GM18498 (cell line): ENCODE measurements at regions not wholly inside any gene's neighbourhood (a gene's known extent, or its start where the extent isn't known, plus 50 kb on each side); places are given as distances from the start of the nearest gene placed in this dataset.
"Not testable (repeated sequence)": the region's sequence is repeated elsewhere in the genome, so short reads cannot be mapped to it uniquely, and the experiment has no call there.

Experiments
- ATAC-seq: cut with Tn5 transposase; IDR thresholded peaks from one replicate; pipeline ENCODE4 v1.9.1; 2021; ENCODE audit warnings: mild to moderate bottlenecking, moderate library complexity; ENCODE audit not compliant: unreplicated experiment

GRCh38 chr1:79177844-79178243, 171.3 kb upstream of the ADGRL4 start:
- ATAC-seq = no peak

- ATAC-seq = no peak
Observed at GRCh38 chr1:79161077-79161476, 154.5 kb upstream of the ADGRL4 start.

DNA sequence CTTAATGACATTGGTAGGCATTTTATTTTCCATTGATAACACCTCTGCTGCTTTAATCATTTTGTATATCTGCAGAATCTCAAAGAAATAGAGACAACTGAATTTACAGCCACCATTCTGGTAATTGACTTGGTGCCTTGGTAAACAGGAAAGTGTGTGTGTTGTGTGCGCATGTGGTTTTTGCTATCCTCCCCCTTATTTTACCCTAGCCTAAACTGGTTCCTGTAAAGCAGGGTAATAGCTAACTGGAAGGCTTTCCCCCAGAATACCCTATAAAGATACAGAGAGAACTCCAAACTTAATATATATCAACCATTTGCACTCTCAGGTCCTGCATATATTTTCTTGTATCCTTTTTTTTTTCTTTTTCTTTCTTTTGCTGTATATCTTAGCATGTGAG, 149.5 kb upstream of the ADGRL4 start:
- no peak for ATAC-seq

GRCh38 chr1:79151006-79151796, 144.7 kb upstream of the ADGRL4 start:
- no peak for ATAC-seq

DNA sequence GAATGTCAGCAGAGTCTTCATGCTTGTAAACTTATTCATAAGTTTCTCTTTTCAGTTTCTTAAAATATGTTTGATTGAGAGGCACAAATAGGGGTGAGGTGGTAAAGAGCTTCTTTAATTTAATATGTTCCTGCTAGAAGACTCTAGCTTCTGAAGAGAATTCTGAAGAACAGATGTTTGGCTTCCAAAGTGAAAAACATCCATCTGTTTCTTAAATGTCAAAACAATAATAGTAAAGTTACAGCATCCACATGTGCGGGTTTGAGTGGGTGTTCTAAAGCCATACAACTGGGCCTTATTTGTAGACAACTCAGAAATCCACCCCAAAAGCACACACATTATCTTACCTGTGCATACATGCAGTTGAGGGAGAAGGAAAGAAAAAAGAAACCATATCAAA, 144.0 kb upstream of the ADGRL4 start:
- no peak for ATAC-seq

DNA sequence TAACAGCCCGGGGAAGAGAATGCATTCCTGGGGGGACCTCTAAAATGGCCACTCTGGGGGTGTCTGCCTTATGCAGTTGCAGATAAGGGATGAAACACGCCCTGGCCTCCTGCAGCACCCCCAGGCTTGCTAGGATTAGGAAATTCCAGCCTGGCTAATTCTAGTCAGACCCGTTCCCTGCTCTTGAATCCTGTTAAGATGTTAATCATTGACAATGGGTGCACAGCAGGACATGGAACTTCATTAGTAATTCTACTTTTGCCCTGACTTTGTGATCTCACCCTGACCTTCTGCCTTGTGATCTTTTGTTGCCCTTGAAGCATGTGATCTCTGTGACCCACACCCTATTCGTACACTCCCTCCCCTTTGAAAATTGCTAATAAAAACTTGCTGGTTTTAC, 131.7 kb upstream of the ADGRL4 start:
- ATAC-seq = not testable (repeated sequence)

GRCh38 chr1:79133774-79134364, 127.3 kb upstream of the ADGRL4 start:
- ATAC-seq = no peak

DNA sequence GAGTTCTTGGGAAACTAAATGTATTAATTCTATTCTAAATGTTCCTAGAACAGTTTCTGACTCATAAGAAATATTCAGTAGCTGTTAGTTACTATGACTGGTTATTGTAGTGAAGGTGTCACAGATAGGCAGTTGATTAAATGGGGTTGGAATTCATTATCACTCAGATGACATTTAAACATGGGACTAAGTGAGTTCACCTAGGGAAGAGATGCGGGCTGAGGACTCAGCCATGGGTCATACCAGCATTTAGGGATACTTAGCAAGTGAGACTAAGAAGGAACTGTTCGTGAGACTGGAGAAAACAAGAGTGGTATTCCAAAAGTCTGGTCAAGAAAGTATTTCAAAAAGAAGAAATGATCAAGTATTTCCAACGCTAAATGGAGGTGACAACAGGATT, 125.1 kb upstream of the ADGRL4 start:
- ATAC-seq = no peak

DNA sequence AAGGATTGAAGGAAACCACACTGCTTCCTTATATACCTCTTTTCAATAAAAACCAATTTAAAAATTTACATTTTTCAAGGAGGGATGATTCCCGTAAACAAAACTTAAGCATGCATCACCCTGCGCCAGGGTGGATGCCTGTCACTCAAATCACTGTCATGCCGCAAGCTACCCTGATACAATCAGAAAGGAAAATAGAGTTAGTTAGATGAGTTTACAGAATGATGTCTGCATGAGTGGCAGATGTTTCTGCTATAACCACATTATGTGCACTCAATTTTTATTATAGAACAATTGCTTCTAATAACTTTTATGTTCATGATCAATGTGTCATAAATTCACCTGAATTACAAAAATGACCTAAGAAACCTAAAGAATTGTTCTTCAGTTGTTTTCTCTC, 123.4 kb upstream of the ADGRL4 start:
- no peak for ATAC-seq

DNA sequence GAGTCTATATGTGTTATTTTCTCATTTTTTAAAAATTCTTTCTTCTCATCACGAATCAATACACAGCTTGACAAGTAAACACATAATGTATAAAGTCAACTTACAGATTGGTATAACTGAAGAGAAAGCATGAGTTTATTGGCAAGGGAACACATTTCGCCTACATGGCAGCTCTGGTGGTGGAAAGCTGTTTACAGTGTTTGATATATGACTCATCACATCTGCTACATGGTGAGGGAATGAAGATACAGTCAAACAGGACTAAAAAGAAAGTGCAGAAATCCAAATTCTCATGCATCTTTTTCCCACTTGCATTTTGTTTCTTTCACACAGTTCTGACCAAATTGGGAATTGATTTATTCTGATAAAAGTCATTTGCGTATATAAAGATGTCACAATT, 122.2 kb upstream of the ADGRL4 start:
- no peak for ATAC-seq

DNA sequence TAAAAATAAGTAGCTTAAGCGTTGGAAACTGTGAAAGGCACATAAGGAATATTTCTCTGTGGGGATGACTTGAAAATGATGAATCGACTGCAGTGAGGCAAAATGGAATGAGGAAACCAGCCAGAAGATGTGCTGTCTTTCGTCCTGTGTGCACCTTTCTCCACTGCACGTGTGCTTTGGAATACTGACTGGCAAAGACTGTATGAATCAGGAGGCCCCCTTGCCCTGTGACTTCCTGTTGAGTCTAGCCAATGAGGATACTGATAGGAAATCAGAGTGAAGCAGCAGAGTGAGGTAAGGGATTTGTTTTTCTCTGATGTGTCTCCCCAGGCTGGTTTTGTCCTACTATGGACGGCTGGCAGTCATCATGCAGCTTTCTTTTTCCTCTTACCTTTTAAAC, 118.2 kb upstream of the ADGRL4 start:
- ATAC-seq = no peak

DNA sequence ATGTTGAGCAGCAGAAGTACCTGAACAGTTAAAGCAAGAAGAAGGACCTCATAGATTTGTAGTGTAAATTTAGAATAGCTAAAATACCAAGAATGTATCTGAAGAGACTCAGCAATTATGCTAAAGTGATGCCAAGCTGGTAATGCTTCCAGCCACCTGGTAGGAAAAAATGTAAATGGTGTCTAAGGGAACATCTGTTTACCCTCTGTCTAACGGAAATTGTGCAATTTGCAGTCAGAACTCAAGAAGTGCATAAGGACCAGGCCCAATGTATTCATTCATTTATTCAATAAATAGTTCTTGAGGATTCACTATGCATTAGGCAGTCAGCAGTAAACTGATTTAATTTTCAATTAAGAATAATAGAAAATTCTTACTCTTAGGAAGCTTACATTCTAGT, 116.0 kb upstream of the ADGRL4 start:
- ATAC-seq = no peak

DNA sequence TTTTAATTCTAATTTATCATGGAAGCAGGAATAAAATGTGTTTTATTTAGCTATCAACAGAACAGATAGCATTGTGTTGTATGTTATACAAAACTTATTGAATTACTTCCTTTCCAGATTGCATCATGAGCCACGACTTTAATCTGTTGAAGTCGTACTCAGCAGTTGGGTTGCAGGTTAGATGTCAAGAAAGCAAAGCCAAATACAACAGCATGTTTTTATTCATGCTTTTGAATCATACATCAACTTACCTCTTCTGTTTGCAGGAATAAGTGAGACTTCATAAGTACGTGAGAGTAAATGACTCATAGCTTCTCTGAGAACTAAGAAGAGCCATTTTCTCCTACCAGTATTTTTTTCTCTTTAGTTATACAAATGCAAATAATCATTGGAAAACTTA, 110.8 kb upstream of the ADGRL4 start:
- no peak for ATAC-seq

DNA sequence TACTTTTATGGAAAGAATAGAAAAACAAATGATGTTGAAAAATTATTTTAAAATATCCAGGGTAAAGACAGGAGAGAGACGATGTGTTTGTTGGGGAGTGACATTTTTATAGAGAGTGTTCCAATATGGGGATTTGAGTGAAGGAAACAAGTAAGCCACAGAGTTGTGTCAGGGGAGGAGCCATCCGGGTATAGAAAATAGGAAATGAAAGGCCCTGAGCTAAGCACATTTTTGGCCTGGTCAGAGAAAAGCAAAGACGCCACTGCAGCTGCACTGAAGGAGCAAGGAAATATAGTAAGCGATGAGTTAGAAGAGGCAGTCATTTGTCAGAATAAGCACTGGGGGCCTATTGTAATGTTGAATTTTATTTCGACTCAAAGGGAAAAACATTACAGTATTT, 107.3 kb upstream of the ADGRL4 start:
- no peak for ATAC-seq

DNA sequence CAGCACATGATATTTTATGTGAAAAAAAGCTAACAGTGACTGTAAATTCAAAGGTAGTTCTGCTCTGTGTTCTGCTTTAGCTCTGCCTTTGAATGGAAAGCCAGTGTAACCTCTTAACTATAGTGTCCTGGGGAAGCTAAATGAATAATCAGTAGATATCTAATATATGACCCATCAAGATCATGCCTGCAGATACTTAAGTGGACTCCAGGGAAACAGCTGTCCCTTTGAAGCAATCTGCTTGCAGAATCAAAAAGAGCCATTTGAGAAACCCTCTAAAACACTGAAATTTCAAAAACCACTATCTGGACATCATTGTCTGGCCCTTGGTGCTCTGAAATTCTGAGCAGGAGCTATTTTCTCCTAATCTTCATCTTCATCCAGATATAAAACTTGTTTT, 104.2 kb upstream of the ADGRL4 start:
- no peak for ATAC-seq

DNA sequence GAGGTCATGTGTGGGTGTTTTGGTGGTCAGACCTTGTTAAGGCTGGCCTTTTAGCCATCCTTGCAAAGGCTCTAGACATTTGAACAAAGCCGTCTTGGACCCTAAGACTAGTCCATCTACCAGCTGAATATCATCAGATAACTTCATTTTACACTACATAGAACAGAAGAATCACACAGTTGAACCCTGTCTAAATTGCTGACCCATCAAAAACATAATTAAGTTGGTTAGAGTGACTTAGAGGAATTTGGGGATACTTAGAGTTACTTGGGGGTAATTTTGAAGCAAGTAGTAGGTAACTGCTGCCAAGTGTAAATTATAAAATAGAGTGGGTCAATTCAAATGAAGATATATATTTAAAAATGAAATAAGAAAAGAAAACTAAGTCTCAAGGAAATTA, 102.9 kb upstream of the ADGRL4 start:
- no peak for ATAC-seq

- ATAC-seq = no peak
Observed at GRCh38 chr1:79105500-79105899, 99.0 kb upstream of the ADGRL4 start.

DNA sequence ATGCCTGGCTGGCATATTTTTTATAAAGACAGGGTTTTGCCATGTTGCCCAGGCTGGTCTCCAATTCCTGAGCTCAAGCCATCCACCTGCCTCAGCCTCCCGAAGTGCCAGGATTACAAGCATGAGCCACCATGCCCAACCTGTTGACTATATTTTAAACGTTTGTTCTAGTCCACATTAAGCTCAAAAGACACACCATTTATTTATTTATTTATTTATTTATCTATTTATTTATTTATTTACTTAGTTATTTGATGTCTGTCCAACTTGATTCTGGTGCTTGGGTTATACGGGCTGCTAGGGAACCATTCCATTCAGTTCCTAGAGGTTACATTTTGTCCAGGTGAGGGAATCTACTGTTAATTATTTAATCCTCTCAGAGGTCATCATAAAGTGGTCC, 98.1 kb upstream of the ADGRL4 start:
- ATAC-seq = no peak

DNA sequence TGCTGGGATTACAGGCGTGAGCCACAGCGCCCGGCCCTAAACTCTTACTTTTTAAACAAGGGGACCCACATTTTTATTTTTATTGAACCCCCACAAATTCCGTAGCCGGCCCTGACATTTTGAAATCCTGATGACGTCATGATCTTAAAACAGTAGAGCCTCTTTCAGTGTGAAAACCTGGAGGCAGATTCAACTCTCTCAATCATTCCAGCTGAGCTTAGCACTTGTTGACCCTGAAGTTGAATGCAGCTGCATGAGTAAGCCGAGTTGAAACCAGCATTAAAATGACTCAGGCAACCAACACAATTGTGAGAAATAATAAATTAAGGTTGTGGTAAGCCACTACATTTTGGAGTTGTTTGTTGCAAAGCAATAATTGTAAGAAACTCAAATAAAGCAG, 93.9 kb upstream of the ADGRL4 start:
- ATAC-seq = no peak

- ATAC-seq = no peak
Observed at GRCh38 chr1:79090985-79091384, 84.5 kb upstream of the ADGRL4 start.

DNA sequence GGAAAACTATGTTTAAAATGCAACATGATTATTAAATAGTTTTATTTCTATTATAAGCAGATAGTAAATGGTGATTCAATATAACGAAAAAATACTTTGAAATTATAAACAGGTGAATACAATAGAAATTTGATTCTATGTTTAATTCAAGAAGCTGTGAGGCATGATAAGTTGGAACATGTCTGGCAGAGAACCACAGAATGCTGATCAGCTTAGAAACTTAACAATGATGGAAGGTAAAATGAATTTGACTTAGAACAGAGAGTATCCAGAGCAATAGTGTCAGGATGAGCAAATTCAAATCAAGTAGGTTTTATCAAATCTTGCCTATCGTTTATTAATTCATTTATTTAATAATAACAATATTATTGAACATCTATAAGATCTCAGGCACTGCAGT, 83.4 kb upstream of the ADGRL4 start:
- no peak for ATAC-seq

DNA sequence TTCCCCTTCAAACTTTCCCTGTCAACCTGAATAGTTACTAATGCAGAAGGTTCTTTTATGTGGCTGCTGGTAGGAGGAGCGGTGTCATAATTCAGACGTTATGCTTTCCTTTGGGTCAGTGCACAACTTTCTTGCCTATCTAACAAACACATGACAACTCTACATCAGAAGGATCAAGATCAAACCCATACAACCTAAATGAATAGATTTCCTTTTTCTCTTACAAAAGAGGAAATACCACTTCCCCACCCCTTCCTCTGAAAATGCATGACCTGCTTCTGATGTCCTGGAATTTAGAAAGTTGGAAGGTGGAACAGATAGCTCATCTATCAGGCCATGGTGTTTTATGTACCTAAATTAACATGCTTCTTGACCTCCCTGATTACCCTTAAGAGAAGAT, 75.7 kb upstream of the ADGRL4 start:
- ATAC-seq = no peak

DNA sequence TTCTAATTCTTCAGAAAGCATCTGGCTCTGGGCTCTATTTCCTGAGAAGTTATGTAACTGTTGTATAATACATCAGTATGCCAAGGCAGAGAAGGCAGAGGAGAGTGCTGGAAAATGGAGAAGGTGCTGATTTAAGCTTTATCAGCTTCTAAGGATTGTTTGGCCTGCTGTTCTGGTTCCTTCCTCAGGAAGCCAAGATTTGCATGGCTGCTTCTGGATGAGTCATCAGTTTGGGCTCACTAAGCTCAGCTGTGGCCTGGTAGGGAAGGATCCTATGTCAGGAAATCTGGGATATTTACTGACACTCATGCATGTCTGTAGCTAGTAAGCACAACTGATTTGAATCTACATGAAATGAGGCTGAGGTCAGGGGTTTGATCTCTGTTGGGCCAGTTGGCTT, 73.2 kb upstream of the ADGRL4 start:
- no peak for ATAC-seq
